HCT116 (cell line): ENCODE measurements at regions not wholly inside any gene's neighbourhood (a gene's known extent, or its start where the extent isn't known, plus 50 kb on each side); places are given as distances from the start of the nearest gene placed in this dataset.

ENCODE experiments used
- ATAC-seq: fragments of 200-7000 bp; cut with Tn5 transposase; 2 replicates; pipeline ENCODE4 v1.9.1; 2020; ENCODE audit warnings: mild to moderate bottlenecking, moderate library complexity
- BruUV-seq: library from RNA; stranded (reverse); fragments of 400-500 nt; replicated peaks from 2 replicates; lab custom pipeline; 2021; lab: Mats Ljungman, UMichigan
- CTCF ChIA-PET: fragments of 300-600 bp; sonication (Branson Sonifier 250); formaldehyde crosslinking; loops from one replicate; lab custom pipeline; 2021; ENCODE audit warnings: antibody characterized with exemption; lab: Charles Lee
- POLR2A ChIA-PET: fragments of 300-600, 350-600 bp; sonication (Branson Sonifier 250); formaldehyde crosslinking; loops from one replicate; lab custom pipeline; 2021; ENCODE audit warnings: antibody characterized with exemption; lab: Charles Lee
- RAD21 ChIA-PET, 2 experiments: fragments of 300-600 bp; sonication (Branson Sonifier 250); formaldehyde crosslinking; loops; one replicate each; lab custom pipeline; 2023; ENCODE audit warnings: low total read pairs in 2 of 2; ENCODE audit not compliant: uncharacterized antibody in 2 of 2, unreplicated experiment in 2 of 2, low non-redundant PET in 1 of 2; lab: Charles Lee
- DNase-seq: peaks from one replicate; pipeline ENCODE4 v3.0.0-alpha.2; 2010; ENCODE audit warnings: low read depth, low spot score
- H2AFZ ChIP-seq: fragments of 200-600 bp; shearing (Covaris generic), sonication (generic); 2 replicates; pipeline ENCODE4 v1.6.1; 2017; ENCODE audit warnings: low read depth, mixed run types, mixed read lengths, antibody characterized with exemption, low read length; ENCODE audit not compliant: poor library complexity, severe bottlenecking
- H3K27ac ChIP-seq: 2 replicates; pipeline ENCODE4 v1.5.1; 2012; ENCODE audit warnings: low read depth, low read length
- H3K27me3 ChIP-seq: fragments of 200-600 bp; sonication (generic); 2 replicates; pipeline ENCODE4 v1.6.1; 2016; ENCODE audit warnings: mixed run types, low read length, mixed read lengths; ENCODE audit not compliant: insufficient read depth
- H3K36me3 ChIP-seq, 2 experiments: fragments of 200-500 bp in 1 of 2; fragments of 200-600 bp in 1 of 2; sonication (Bioruptor generic) in 1 of 2; sonication (generic) in 1 of 2; 2 replicates each; pipeline versions ENCODE4 v1.5.1 to v1.6.1; 2014 to 2016; ENCODE audit warnings: low read length in 2 of 2, inconsistent platforms in 1 of 2, mixed read lengths in 1 of 2, mixed run types in 1 of 2; ENCODE audit not compliant: insufficient read depth in 2 of 2, control insufficient read depth in 1 of 2
- H3K4me1 ChIP-seq, 2 experiments: fragments of 200-600 bp in 1 of 2; sonication (generic) in 1 of 2; 2 replicates each; pipeline versions ENCODE4 v1.5.1 to v1.6.1; 2012 to 2017; ENCODE audit warnings: low read length in 2 of 2, inconsistent platforms in 1 of 2, mild to moderate bottlenecking in 1 of 2, mixed read lengths in 1 of 2, mixed run types in 1 of 2, moderate library complexity in 1 of 2; ENCODE audit not compliant: insufficient read depth in 2 of 2, control insufficient read depth in 1 of 2
- H3K4me2 ChIP-seq: fragments of 200-600 bp; sonication (generic); 2 replicates; pipeline ENCODE4 v1.6.1; 2017; ENCODE audit warnings: mixed run types, low read length, mixed read lengths
- H3K4me3 ChIP-seq, 2 experiments: fragments of 200-600 bp in 1 of 2; sonication (generic) in 1 of 2; replicated peaks in 1 of 2; 2 replicates each; pipeline ENCODE4 v1.5.1; 2011 to 2016; ENCODE audit warnings: low read length in 2 of 2, control low read depth in 1 of 2, low read depth in 1 of 2, mild to moderate bottlenecking in 1 of 2, mixed read lengths in 1 of 2, mixed run types in 1 of 2
- H3K79me2 ChIP-seq: fragments of 200-600 bp; sonication (generic); 2 replicates; pipeline ENCODE4 v1.6.1; 2017; ENCODE audit warnings: mild to moderate bottlenecking, mixed run types, low read length, moderate library complexity, mixed read lengths; ENCODE audit not compliant: insufficient read depth
- H3K9ac ChIP-seq: fragments of 200-600 bp; sonication (generic); 2 replicates; pipeline ENCODE4 v1.6.1; 2016; ENCODE audit warnings: low read length, mixed read lengths
- H3K9me2 ChIP-seq: fragments of 200-600 bp; sonication (generic), shearing (Covaris generic); 2 replicates; pipeline ENCODE4 v1.6.1; 2017; ENCODE audit warnings: mixed run types, mild to moderate bottlenecking, moderate library complexity; ENCODE audit not compliant: insufficient read depth
- H3K9me3 ChIP-seq, 2 experiments: fragments of 200-500 bp in 1 of 2; fragments of 200-600 bp in 1 of 2; sonication (Bioruptor generic) in 1 of 2; sonication (generic) in 1 of 2; 2 replicates each; pipeline ENCODE4 v1.6.1; 2014 to 2017; ENCODE audit warnings: low read length in 2 of 2, mixed read lengths in 2 of 2, inconsistent platforms in 1 of 2, low read depth in 1 of 2, mild to moderate bottlenecking in 1 of 2, mixed run types in 1 of 2, moderate library complexity in 1 of 2; ENCODE audit not compliant: control insufficient read depth in 1 of 2, insufficient read depth in 1 of 2
- H4K20me1 ChIP-seq: fragments of 200-600 bp; sonication (generic), shearing (Covaris generic); 2 replicates; pipeline ENCODE4 v1.6.1; 2017; ENCODE audit warnings: mixed run types, mild to moderate bottlenecking, moderate library complexity; ENCODE audit not compliant: insufficient read depth
- CEBPB ChIP-seq: IDR thresholded peaks from 2 replicates; pipeline ENCODE4 v1.6.1; 2012; ENCODE audit warnings: low read depth
- MAX ChIP-seq: IDR thresholded peaks from 2 replicates; pipeline ENCODE4 v1.6.1; 2012
- YY1 ChIP-seq: IDR thresholded peaks from 2 replicates; pipeline ENCODE4 v1.6.1; 2011; ENCODE audit warnings: low read length, low read depth, moderate library complexity, mild to moderate bottlenecking; ENCODE audit not compliant: insufficient replicate concordance; ENCODE audit errors: extremely low read depth
- intact Hi-C: fragments of 100-400 bp; cut with micrococcal nuclease; formaldehyde crosslinking; loops from 2 replicates; pipeline ENCODE4 v1.10.0; 2022
- TF ChIP-seq, protein P1 (sequence below): IDR thresholded peaks from 2 replicates; pipeline ENCODE4 v1.6.1; 2012

DNA sequence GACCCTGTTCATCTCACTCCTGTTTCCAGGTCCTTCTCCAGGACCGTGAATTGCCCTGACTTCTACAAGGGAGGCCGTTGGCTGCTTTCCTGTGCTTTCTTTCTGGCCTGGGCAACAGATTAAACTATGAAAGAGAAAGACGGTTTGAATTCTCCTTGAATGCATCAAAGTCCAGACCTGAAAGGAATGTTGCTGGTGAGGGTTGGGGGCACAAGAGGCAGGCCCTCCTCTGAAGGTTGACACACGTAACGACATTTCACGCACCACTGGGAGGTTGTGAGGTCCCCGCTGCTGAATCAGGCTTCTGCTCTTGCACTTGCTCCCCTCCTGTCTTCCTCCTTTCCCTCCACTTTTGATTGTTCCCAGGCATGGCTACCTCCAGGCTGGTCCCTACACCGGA lies 141.9 kb downstream of the CYRIA start:
- no peak for DNase-seq
- no TSS peak for BruUV-seq
- Histone ChIP-seq H3K4me2 (no peak overlapping the region), H3K79me2 (no peaks in the 10 kb centered on the region), H3K27ac (no peak overlapping the region), H3K36me3 (no peaks in the 10 kb centered on the region), H3K4me1 (no peaks in the 10 kb centered on the region), H3K9me2 (no peaks in the 10 kb centered on the region), H3K9ac (no peak overlapping the region), H3K4me3 (no peak overlapping the region), H2AFZ (no peak overlapping the region), H3K9me3 (no peaks in the 10 kb centered on the region)
- ChIA-PET RAD21 (no interaction called here), POLR2A (no interaction called here), CTCF (no interaction called here)
- intact Hi-C loops, result no loop called here
- TF ChIP-seq CEBPB, result no peak
- TF ChIP-seq, all 23 proteins: peak for 0
- ATAC-seq, result no peak
- H4K20me1 ChIP-seq, result no peaks in the 10 kb centered on the region
- H3K27me3 ChIP-seq, result peaks cover 6% of the 10 kb centered on the region; the same call in 1 of the 2 replicates

DNA sequence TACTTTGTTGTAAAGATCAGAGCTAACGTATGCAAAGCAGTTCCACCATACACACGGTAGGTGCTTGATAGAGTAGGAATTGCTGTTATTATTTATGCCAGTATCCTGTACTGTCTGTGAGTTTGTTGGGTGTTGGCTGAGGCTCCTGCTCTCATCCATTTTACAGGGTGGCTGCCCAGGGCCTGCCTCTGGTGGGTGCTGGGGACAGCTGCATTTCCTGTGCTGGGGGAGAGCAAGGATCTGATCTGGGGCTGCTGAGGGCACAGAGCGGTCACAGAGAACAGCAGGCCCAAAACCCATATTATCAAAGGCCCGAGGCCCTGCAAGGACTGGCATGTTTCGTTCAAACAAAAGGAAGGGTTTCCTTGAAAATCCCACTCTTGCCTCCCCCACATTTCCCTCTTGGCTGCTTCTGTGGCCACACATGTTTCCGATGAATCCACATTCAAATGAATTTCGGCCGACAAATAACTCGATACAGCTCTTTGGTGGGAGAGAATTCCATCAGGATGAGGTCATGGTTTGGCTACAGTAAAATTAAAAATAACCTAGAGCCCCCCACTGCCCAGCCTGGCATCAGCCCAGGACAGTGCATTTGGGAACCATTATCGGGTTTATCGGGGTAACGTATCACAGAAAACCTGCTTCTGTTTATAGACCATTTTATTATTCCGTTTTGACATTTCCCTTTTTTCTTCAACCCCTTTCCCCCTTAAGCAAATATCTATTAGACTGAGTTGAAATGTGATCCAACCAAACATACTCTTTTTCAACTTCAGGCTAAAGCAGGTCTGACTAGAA lies 143.4 kb downstream of the CYRIA start:
- Histone ChIP-seq H3K9me2 (no peaks in the 10 kb centered on the region), H3K36me3 (no peaks in the 10 kb centered on the region), H3K9ac (no peak overlapping the region), H3K4me1 (no peaks in the 10 kb centered on the region), H3K4me2 (no peak overlapping the region), H4K20me1 (no peaks in the 10 kb centered on the region), H3K9me3 (no peaks in the 10 kb centered on the region)
- POLR2A ChIA-PET, result no interaction called here
- no peak for TF ChIP-seq YY1
- TF ChIP-seq CEBPB, result no peak
- TF ChIP-seq, protein P1, sequence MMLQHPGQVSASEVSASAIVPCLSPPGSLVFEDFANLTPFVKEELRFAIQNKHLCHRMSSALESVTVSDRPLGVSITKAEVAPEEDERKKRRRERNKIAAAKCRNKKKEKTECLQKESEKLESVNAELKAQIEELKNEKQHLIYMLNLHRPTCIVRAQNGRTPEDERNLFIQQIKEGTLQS, result no peak
- TF ChIP-seq MAX, result no peak
- TF ChIP-seq, all 23 proteins: peak for 0
- H3K27ac ChIP-seq, result no peak overlapping the region
- ATAC-seq (no peak), DNase-seq (no peak)
- no peak overlapping the region for H2AFZ ChIP-seq
- 0 out of 2 replicates have a peak, but pooled peaks cover 6% of the 10 kb centered on the region for H3K27me3 ChIP-seq
- H3K79me2 ChIP-seq, result no peaks in the 10 kb centered on the region
- no TSS peak for BruUV-seq
- RAD21 ChIA-PET, result no interaction called here
- H3K4me3 ChIP-seq, result no peak overlapping the region
- CTCF ChIA-PET, result no interaction called here
- intact Hi-C loops, result no loop called here
